K562 (cell line): ENCODE measurements at regions not wholly inside any gene's neighbourhood (a gene's known extent, or its start where the extent isn't known, plus 50 kb on each side); places are given as distances from the start of the nearest gene placed in this dataset.

Experiments used
- ATAC-seq: fragments of 200-7000 bp; cut with Tn5 transposase; 3 replicates; pipeline ENCODE4 v1.9.1; 2020; ENCODE audit warnings: moderate library complexity
- BruUV-seq: library from RNA; stranded (reverse); fragments of 400-500 nt; replicated peaks from 2 replicates; lab custom pipeline; 2021; lab: Mats Ljungman, UMichigan
- CTCF ChIA-PET: fragments of 300-600 bp; formaldehyde crosslinking; extraction: SDS; loops from one replicate; lab custom pipeline; 2021; ENCODE audit warnings: low intra/inter-chr PET ratio; lab: Yijun Ruan, JAX
- POLR2A ChIA-PET: fragments of 300-600, 350-650 bp; sonication (Branson Sonifier 250); formaldehyde crosslinking; extraction: SDS; loops from one replicate; lab custom pipeline; 2021; ENCODE audit warnings: antibody characterized with exemption, inconsistent platforms; lab: Yijun Ruan, JAX
- DNase-seq, 4 experiments: peaks; one replicate each; pipeline versions ENCODE4 v3.0.0 to v3.0.0-alpha.2; 2011 to 2018; ENCODE audit warnings: low spot score in 3 of 4, mixed read lengths in 3 of 4; ENCODE audit errors: extremely low read depth in 1 of 4
- FAIRE-seq: peaks from 2 replicates; lab custom pipeline; 2011; peaks lifted over from hg19 to GRCh38; lab: Jason Lieb, UNC
- H2AFZ ChIP-seq: 2 replicates; pipeline ENCODE4 v1.6.0; 2011; ENCODE audit warnings: low read depth, low read length, control low read depth, inconsistent platforms
- H3K27ac ChIP-seq: fragments of 200-600 bp; 3 replicates; pipeline ENCODE4 v1.8.0; 2011; ENCODE audit warnings: low read depth, mild to moderate bottlenecking, control low read depth, inconsistent platforms, low read length, moderate library complexity, mixed read lengths; ENCODE audit errors: extremely low read depth
- H3K27me3 ChIP-seq, 2 experiments: fragments of 300-600 bp in 1 of 2; 2 replicates in 1 of 2; 3 replicates in 1 of 2; pipeline versions ENCODE4 v1.6.0 to v1.8.0; 2011; ENCODE audit warnings: inconsistent platforms in 2 of 2, low read length in 2 of 2, mild to moderate bottlenecking in 1 of 2, mixed read lengths in 1 of 2, moderate library complexity in 1 of 2; ENCODE audit not compliant: control insufficient read depth in 2 of 2, insufficient read depth in 2 of 2
- H3K36me3 ChIP-seq: fragments of 300-600 bp; 3 replicates; pipeline ENCODE4 v1.8.0; 2011; ENCODE audit warnings: mild to moderate bottlenecking, low read length, inconsistent platforms; ENCODE audit not compliant: control insufficient read depth, insufficient read depth
- H3K4me1 ChIP-seq, 2 experiments: fragments of 200-600 bp in 1 of 2; replicated peaks in 1 of 2; 2 replicates in 1 of 2; 3 replicates in 1 of 2; pipeline versions ENCODE4 v1.5.1 to v1.8.0; 2011; ENCODE audit warnings: inconsistent platforms in 2 of 2, low read length in 2 of 2, mild to moderate bottlenecking in 1 of 2, mixed read lengths in 1 of 2, moderate library complexity in 1 of 2; ENCODE audit not compliant: control insufficient read depth in 2 of 2, insufficient read depth in 2 of 2
- H3K4me2 ChIP-seq: 2 replicates; pipeline ENCODE4 v1.6.1; 2011; ENCODE audit warnings: low read length, control low read depth, inconsistent platforms, mixed read lengths; ENCODE audit not compliant: insufficient read depth
- H3K4me3 ChIP-seq: fragments of 200-600 bp; sonication (generic), shearing (Covaris generic); 2 replicates; pipeline ENCODE4 v1.5.1; 2016; ENCODE audit warnings: control low read depth, inconsistent platforms
- H3K79me2 ChIP-seq: fragments of 200-600 bp; 3 replicates; pipeline ENCODE4 v1.8.0; 2011; ENCODE audit warnings: low read length, inconsistent platforms; ENCODE audit not compliant: control insufficient read depth, insufficient read depth
- H3K9ac ChIP-seq, 2 experiments: 2 replicates each; pipeline versions ENCODE4 v1.6.0 to v1.6.1; 2011; ENCODE audit warnings: low read depth in 2 of 2, low read length in 2 of 2, control low read depth in 1 of 2, inconsistent platforms in 1 of 2, mild to moderate bottlenecking in 1 of 2, mixed read lengths in 1 of 2; ENCODE audit not compliant: insufficient read depth in 1 of 2
- H3K9me1 ChIP-seq: one replicate; pipeline ENCODE4 v1.6.0; 2011; ENCODE audit warnings: inconsistent platforms, mild to moderate bottlenecking, low read length, moderate library complexity; ENCODE audit not compliant: control insufficient read depth, insufficient read depth
- H3K9me3 ChIP-seq: replicated peaks from 2 replicates; pipeline ENCODE4 v1.5.1; 2011; ENCODE audit warnings: low read depth, low read length, inconsistent platforms; ENCODE audit not compliant: control insufficient read depth, insufficient read depth
- H4K20me1 ChIP-seq: replicated peaks from 2 replicates; pipeline ENCODE4 v1.6.1; 2011; ENCODE audit warnings: low read length, inconsistent platforms, mixed read lengths; ENCODE audit not compliant: control insufficient read depth, insufficient read depth
- AFF1 ChIP-seq, 2 experiments: fragments of 450-650 bp; IDR thresholded peaks; 2 replicates each; pipeline ENCODE4 v1.6.1; 2018; ENCODE audit warnings: mild to moderate bottlenecking in 2 of 2, low read depth in 1 of 2; ENCODE audit not compliant: partially characterized antibody in 2 of 2
- ATF2 ChIP-seq: sonication (generic); formaldehyde crosslinking; IDR thresholded peaks from 2 replicates; pipeline ENCODE4 v1.8.1; 2022; ENCODE audit warnings: missing genetic modification reagents
- HIVEP1 ChIP-seq: fragments of 250-450 bp; sonication (Bioruptor Pico); IDR thresholded peaks from 2 replicates; pipeline ENCODE4 v1.4.0; 2020; ENCODE audit warnings: mild to moderate bottlenecking
- NFYB ChIP-seq: IDR thresholded peaks from 2 replicates; pipeline ENCODE4 v1.6.1; 2011; ENCODE audit warnings: mild to moderate bottlenecking, moderate library complexity; ENCODE audit not compliant: insufficient read length; ENCODE audit errors: extremely low read depth
- PHF8 ChIP-seq: fragments of 200-600 bp; sonication (generic); IDR thresholded peaks from 2 replicates; pipeline ENCODE4 v1.6.1; 2012; ENCODE audit warnings: mixed run types, mild to moderate bottlenecking, inconsistent platforms, low read length, moderate library complexity, borderline replicate concordance
- PTBP1 ChIP-seq: fragments of 200-400 bp; formaldehyde crosslinking; IDR thresholded peaks from 2 replicates; pipeline ENCODE4 v1.6.1; 2017; ENCODE audit warnings: low read depth, low read length
- SMAD2 ChIP-seq: fragments of 150-350 bp; IDR thresholded peaks from 2 replicates; pipeline ENCODE4 v1.6.1; 2014; ENCODE audit warnings: low read depth, mild to moderate bottlenecking, low read length
- SMC3 ChIP-seq: conservative IDR thresholded peaks from 2 replicates; pipeline ENCODE4 v1.6.1; 2011; ENCODE audit warnings: low read depth, low read length, improper control_type of control experiment; ENCODE audit not compliant: insufficient read depth
- VEZF1 ChIP-seq: fragments of 200-800 bp; sonication (Bioruptor generic); IDR thresholded peaks from 2 replicates; pipeline ENCODE4 v1.6.1; 2017; ENCODE audit warnings: missing genetic modification characterization, missing compliant biosample characterization
- ZNF23 ChIP-seq: fragments of 250-450 bp; sonication (Bioruptor Pico); IDR thresholded peaks from 2 replicates; pipeline ENCODE4 v1.4.0; 2020; ENCODE audit warnings: mild to moderate bottlenecking
- ZSCAN32 ChIP-seq: fragments of 450-650 bp; formaldehyde crosslinking; IDR thresholded peaks from 2 replicates; pipeline ENCODE4 v1.4.0; 2020; ENCODE audit warnings: mild to moderate bottlenecking, moderate library complexity
- whole genome bisulfite sequencing: fragments of 100-300 bp; shearing (Covaris generic); methylation state at CpG from one replicate; pipeline ENCODE4 v1.1.6; 2016; ENCODE audit warnings: low coverage, mixed read lengths; ENCODE audit not compliant: insufficient coverage; ENCODE audit errors: missing lambda C conversion rate; 5-methylcytosine and 5-hydroxymethylcytosine counted together
- in situ Hi-C: fragments of 300-500 bp; cut with MboI; formaldehyde crosslinking; loops from 4 replicates; pipeline ENCODE4 v1.15.0; 2018; ENCODE audit warnings: inconsistent platforms, mixed read lengths
- intact Hi-C: fragments of 100-400 bp; cut with micrococcal nuclease; formaldehyde crosslinking; loops from 2 replicates; pipeline ENCODE4 v1.14.2; 2022

GRCh38 chr1:30447701-30448100, 275.7 kb downstream of the MATN1 start:
- Histone ChIP-seq H3K4me1 (no peaks in the 10 kb centered on the region), H3K4me2 (no peak overlapping the region), H3K9ac (no peak overlapping the region), H3K27ac (no peak overlapping the region), H3K4me3 (no peak overlapping the region), H3K9me3 (no peaks in the 10 kb centered on the region), H3K27me3 (peaks cover 0 to 15% of the 10 kb centered on the region in 2 experiments; a peak in 2 of 5 replicates), H2AFZ (no peak overlapping the region), H4K20me1 (no peaks in the 10 kb centered on the region), H3K79me2 (no peaks in the 10 kb centered on the region), H3K9me1 (no peaks in the 10 kb centered on the region), H3K36me3 (no peaks in the 10 kb centered on the region)
- ATAC-seq (no peak), DNase-seq (no peak), FAIRE-seq (no peak)
- in situ Hi-C loops (no loop called here), intact Hi-C loops (no loop called here)
- no TSS peak for BruUV-seq
- WGBS, result 0% methylated on average over 3 of the region's 3 CpGs
- POLR2A ChIA-PET, result no interaction called here
- CTCF ChIA-PET, result no interaction called here
- TF ChIP-seq NFYB (no peak), VEZF1 (no peak), ATF2 (CRISPR knock-in tag) (no peak), ZNF23 (CRISPR knock-in tag) (no peak), AFF1 (IDR thresholded peaks at IDR 0.05; ENCODE audit: low read depth in 1 of 2, partially characterized antibody in 2 of 2) (no peak), PTBP1 (no peak), SMC3 (no peak), PHF8 (no peak), SMAD2 (no peak), ZSCAN32 (CRISPR knock-in tag) (no peak), HIVEP1 (CRISPR knock-in tag) (no peak)
